Fibroblast of the aortic adventitia (primary cell): ENCODE measurements at regions not wholly inside any gene's neighbourhood (a gene's known extent, or its start where the extent isn't known, plus 50 kb on each side); places are given as distances from the start of the nearest gene placed in this dataset.

ENCODE experiments used
- DNase-seq: peaks from one replicate; pipeline ENCODE4 v3.0.0-alpha.2; 2010; ENCODE audit warnings: low read depth
- H3K4me3 ChIP-seq: 2 replicates; pipeline ENCODE4 v1.5.1; 2011; ENCODE audit warnings: low read depth, mild to moderate bottlenecking, control low read depth, low read length, moderate library complexity
- CTCF ChIP-seq: IDR thresholded peaks from 2 replicates; pipeline ENCODE4 v1.5.1; 2011; ENCODE audit warnings: mild to moderate bottlenecking, low read length, control low read depth, inconsistent platforms; ENCODE audit not compliant: insufficient read depth

GRCh38 chr12:83378186-83378727 lies 691.6 kb downstream of the TMTC2 start:
- no peak overlapping the region for H3K4me3 ChIP-seq
- no peak for DNase-seq
- TF ChIP-seq CTCF: no peak

GRCh38 chr12:83365317-83365716 lies 678.6 kb downstream of the TMTC2 start:
- no peak for TF ChIP-seq CTCF
- no peak for DNase-seq
- no peak overlapping the region for H3K4me3 ChIP-seq

- DNase-seq: no peak
- H3K4me3 ChIP-seq: no peak overlapping the region
- no peak for TF ChIP-seq CTCF
These were observed 674.8 kb downstream of the TMTC2 start for GRCh38 chr12:83361475-83361874.

DNA sequence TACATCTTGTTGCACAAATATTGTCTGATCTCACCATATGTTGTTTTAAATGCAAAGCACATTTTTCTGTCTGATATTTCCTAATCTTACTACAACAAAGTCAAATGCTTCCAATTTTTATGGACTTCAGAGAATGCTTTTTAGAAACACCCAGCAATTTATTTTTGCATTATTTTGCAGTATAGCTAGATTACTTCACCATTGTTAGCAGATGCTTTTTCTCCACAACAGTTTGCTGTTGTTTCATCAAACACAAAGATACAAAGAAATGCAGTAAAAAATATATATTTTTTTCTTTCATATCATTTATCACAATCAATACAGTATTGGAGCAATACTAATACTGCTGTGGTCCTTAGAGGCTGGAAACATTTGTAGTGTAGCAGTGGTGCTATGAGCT lies 674.4 kb downstream of the TMTC2 start:
- H3K4me3 ChIP-seq: no peak overlapping the region
- no peak for TF ChIP-seq CTCF
- no peak for DNase-seq

DNA sequence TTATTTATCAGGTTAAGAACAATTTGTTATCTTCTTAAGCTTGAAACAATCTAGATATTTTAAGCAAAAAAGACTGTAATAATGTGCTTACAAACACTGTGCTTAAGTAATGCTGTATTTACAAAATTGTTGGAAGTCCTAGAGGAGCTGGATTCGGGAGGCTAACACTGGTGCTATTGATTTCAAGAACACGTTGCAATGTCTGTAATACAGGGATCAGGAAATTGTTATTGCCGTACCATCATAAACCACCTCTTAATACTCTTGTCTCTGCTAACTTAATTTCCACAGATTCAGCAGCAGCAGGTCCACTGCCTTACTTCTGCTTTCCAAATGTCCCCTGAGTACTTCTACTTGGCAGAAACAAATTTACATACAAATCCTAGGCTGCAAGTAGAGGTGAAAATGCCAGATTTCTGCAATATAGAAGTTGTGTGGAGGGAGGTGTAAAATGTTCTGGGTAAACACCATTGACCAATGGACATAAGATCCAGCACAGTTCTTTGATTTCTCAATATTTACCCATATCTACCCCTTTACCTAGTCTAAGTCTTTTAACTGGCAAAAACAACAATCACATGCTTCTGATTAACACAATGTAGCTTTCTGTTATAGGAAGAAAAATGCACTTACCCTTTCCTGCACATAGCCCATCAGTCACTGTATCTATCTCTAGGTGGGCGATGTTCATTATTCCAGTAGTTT lies 663.4 kb downstream of the TMTC2 start:
- DNase-seq: no peak
- no peak overlapping the region for H3K4me3 ChIP-seq
- TF ChIP-seq CTCF: no peak

- DNase-seq: no peak
- H3K4me3 ChIP-seq: no peak overlapping the region
- no peak for TF ChIP-seq CTCF
These were observed 659.6 kb downstream of the TMTC2 start for GRCh38 chr12:83346333-83346732.

- TF ChIP-seq CTCF: no peak
- DNase-seq: no peak
- no peak overlapping the region for H3K4me3 ChIP-seq
These were observed 657.1 kb downstream of the TMTC2 start for GRCh38 chr12:83343767-83344166.
